ENCODE measurements at regions not wholly inside any gene's neighbourhood (a gene's known extent, or its start where the extent isn't known, plus 50 kb on each side); places are given as distances from the start of the nearest gene placed in this dataset.

GRCh38 chr5:5933651-5934050 is 444.7 kb downstream of the MED10 start:
- DNase-seq: no peak
- intact Hi-C loops (cut with DNase I): no loop called here
- H3K4me3 ChIP-seq: no peak overlapping the region
- no peaks in the 10 kb centered on the region for H3K36me3 ChIP-seq
- H3K27me3 ChIP-seq (ENCODE audit: low read depth): no peaks in the 10 kb centered on the region
- H3K9me3 ChIP-seq: no peaks in the 10 kb centered on the region
- TF ChIP-seq CTCF (IDR thresholded peaks at IDR 0.05): no peak
- no peak for ATAC-seq
- no peak overlapping the region for H3K27ac ChIP-seq
- no peaks in the 10 kb centered on the region for H3K4me1 ChIP-seq

GRCh38 chr5:5932824-5933223 is 445.5 kb downstream of the MED10 start:
- no peaks in the 10 kb centered on the region for H3K27me3 ChIP-seq (ENCODE audit: low read depth)
- TF ChIP-seq CTCF (IDR thresholded peaks at IDR 0.05): no peak
- H3K27ac ChIP-seq: no peak overlapping the region
- ATAC-seq (no peak), DNase-seq (no peak)
- no peak overlapping the region for H3K4me3 ChIP-seq
- no peaks in the 10 kb centered on the region for H3K36me3 ChIP-seq
- intact Hi-C loops (cut with DNase I): no loop called here
- H3K9me3 ChIP-seq: no peaks in the 10 kb centered on the region
- H3K4me1 ChIP-seq: no peaks in the 10 kb centered on the region

DNA sequence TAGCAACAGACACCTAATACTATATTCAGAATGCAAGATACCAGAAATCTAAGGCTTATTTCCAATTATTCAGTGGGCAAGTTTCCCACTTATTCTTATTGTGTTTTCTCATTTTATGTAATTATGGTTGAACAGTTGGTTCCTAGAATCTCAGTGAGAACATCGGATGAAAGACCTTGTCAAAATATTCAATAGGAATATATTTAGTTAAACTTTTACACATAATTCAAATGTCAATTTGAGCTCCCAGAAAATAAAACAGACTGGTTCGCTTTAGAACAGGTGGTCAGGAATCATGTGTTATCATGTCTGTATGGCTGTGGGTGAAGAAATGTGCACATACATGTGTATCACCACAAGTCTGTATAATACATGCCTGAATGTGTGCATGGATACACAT is 447.8 kb downstream of the MED10 start:
- ATAC-seq: no peak
- Histone ChIP-seq H3K4me3 (no peak overlapping the region), H3K9me3 (no peaks in the 10 kb centered on the region), H3K4me1 (no peaks in the 10 kb centered on the region), H3K27ac (no peak overlapping the region), H3K36me3 (no peaks in the 10 kb centered on the region), H3K27me3 (ENCODE audit: low read depth) (no peaks in the 10 kb centered on the region)
- intact Hi-C loops (cut with DNase I): no loop called here
- DNase-seq: no peak
- no peak for TF ChIP-seq CTCF (IDR thresholded peaks at IDR 0.05)

GRCh38 chr5:5929291-5930020 is 448.9 kb downstream of the MED10 start:
- Histone ChIP-seq H3K4me1 (no peaks in the 10 kb centered on the region), H3K27me3 (ENCODE audit: low read depth) (no peaks in the 10 kb centered on the region), H3K9me3 (no peaks in the 10 kb centered on the region), H3K4me3 (no peak overlapping the region), H3K27ac (no peak overlapping the region), H3K36me3 (no peaks in the 10 kb centered on the region)
- no peak for DNase-seq
- no peak for TF ChIP-seq CTCF (IDR thresholded peaks at IDR 0.05)
- intact Hi-C loops (cut with DNase I): no loop called here
- ATAC-seq: no peak

DNA sequence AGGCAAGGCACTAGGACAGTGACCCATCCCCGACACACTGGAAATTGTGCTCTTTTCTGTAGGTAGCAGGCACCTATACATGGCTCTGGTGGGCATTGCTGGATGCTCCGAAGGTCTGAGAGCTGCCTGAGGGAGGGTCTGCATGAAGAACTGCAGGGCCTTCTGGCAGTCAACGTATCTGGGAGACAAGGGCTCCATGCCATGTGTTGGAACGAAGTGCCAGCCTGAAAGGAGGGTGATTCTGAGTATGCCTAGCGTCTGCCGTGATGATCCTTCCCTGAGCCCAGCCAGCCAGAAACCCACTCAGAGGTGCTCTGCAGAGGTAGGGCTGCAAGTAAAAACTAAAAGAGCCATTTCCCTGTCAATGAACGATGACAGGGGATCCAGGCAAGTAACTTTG is 453.2 kb downstream of the MED10 start:
- TF ChIP-seq CTCF (IDR thresholded peaks at IDR 0.05): no peak
- DNase-seq (no peak), ATAC-seq (no peak)
- intact Hi-C loops (cut with DNase I): no loop called here
- H3K9me3 ChIP-seq: no peaks in the 10 kb centered on the region
- H3K27me3 ChIP-seq (ENCODE audit: low read depth): no peaks in the 10 kb centered on the region
- no peaks in the 10 kb centered on the region for H3K4me1 ChIP-seq
- H3K4me3 ChIP-seq: no peak overlapping the region
- H3K36me3 ChIP-seq: no peaks in the 10 kb centered on the region
- H3K27ac ChIP-seq: no peak overlapping the region

All from lower lobe of right lung (tissue), 2 donors.